ENCODE measurements at regions not wholly inside any gene's neighbourhood (a gene's known extent, or its start where the extent isn't known, plus 50 kb on each side); places are given as distances from the start of the nearest gene placed in this dataset.

GRCh38 chr17:34755371-34755770 is 176.0 kb downstream of the TMEM132E start:
- TF ChIP-seq POLR2A (IDR thresholded peaks at IDR 0.05) (no peak), POLR2AphosphoS5 (IDR thresholded peaks at IDR 0.05; ENCODE audit: insufficient read depth in 1 of 2, low read depth in 1 of 2) (no peak), CTCF (IDR thresholded peaks at IDR 0.05) (no peak)

Measured in vagina (tissue), 2 donors.